AG04449 (cell line): ENCODE measurements at regions not wholly inside any gene's neighbourhood (a gene's known extent, or its start where the extent isn't known, plus 50 kb on each side); places are given as distances from the start of the nearest gene placed in this dataset.

Experiments used
- CTCF ChIA-PET: fragments of 350-600 bp; formaldehyde crosslinking; extraction: SDS; loops from one replicate; lab custom pipeline; 2021; ENCODE audit warnings: antibody characterized with exemption; lab: Yijun Ruan, JAX
- POLR2A ChIA-PET: fragments of 400-600, 350-600 bp; formaldehyde crosslinking; extraction: SDS; loops from one replicate; lab custom pipeline; 2020; ENCODE audit warnings: antibody characterized with exemption, inconsistent platforms; lab: Yijun Ruan, JAX
- DNase-seq: peaks from one replicate; pipeline ENCODE4 v3.0.0-alpha.2; 2010; ENCODE audit warnings: low read depth, low spot score
- H3K4me3 ChIP-seq: 2 replicates; pipeline ENCODE4 v1.5.1; 2011; ENCODE audit warnings: low read depth, mild to moderate bottlenecking, control low read depth, low read length
- TF ChIP-seq, protein P1 (sequence below): IDR thresholded peaks from one replicate; pipeline ENCODE4 v1.5.1; 2011; ENCODE audit warnings: mild to moderate bottlenecking, moderate library complexity, low read length, control low read depth, inconsistent platforms; ENCODE audit not compliant: insufficient read depth; ENCODE audit errors: missing control alignments

- TF ChIP-seq, protein P1, sequence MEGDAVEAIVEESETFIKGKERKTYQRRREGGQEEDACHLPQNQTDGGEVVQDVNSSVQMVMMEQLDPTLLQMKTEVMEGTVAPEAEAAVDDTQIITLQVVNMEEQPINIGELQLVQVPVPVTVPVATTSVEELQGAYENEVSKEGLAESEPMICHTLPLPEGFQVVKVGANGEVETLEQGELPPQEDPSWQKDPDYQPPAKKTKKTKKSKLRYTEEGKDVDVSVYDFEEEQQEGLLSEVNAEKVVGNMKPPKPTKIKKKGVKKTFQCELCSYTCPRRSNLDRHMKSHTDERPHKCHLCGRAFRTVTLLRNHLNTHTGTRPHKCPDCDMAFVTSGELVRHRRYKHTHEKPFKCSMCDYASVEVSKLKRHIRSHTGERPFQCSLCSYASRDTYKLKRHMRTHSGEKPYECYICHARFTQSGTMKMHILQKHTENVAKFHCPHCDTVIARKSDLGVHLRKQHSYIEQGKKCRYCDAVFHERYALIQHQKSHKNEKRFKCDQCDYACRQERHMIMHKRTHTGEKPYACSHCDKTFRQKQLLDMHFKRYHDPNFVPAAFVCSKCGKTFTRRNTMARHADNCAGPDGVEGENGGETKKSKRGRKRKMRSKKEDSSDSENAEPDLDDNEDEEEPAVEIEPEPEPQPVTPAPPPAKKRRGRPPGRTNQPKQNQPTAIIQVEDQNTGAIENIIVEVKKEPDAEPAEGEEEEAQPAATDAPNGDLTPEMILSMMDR = no peak
- ChIA-PET CTCF (interaction anchor here (1.1 kb wide), 1 partner anchor 10 kb away, joined by 5 read pairs; no protein-coding TSS in a partner anchor), POLR2A (no interaction called here)
- no peak overlapping the region for H3K4me3 ChIP-seq
- DNase-seq = no peak
Observed at GRCh38 chr13:83987394-83987793, 105.1 kb upstream of the SLITRK1 start.

- POLR2A ChIA-PET = no interaction called here
- TF ChIP-seq, protein P1 = no peak
- DNase-seq = no peak
- no peak overlapping the region for H3K4me3 ChIP-seq
- CTCF ChIA-PET = interaction anchor here (1.5 kb wide), 1 partner anchor 13 kb away, joined by 4 read pairs; no protein-coding TSS in a partner anchor
Observed at GRCh38 chr13:83984793-83985192, 102.5 kb upstream of the SLITRK1 start.

DNA sequence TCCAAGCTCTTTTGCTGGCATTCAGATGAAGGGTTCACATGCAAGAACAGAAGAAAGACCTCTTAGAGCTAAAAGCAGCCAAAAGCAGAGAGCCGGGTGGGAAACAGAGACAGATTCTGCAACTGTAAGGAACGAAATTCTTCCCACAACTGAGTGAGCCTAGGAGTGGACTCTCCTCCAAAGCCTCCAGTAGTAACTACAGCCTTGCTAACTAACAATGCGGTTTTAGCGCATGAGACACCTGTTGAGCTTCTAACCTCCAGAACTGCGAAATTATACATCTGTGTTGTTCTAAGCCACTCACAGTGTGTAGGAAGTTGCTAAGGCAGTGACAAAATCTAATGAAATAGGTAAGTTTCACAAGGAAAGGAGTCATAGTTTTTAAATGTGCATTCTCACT, 98.1 kb upstream of the SLITRK1 start:
- no peak for DNase-seq
- ChIA-PET CTCF (no interaction called here), POLR2A (no interaction called here)
- no peak overlapping the region for H3K4me3 ChIP-seq
- TF ChIP-seq, protein P1 = no peak

GRCh38 chr13:83975655-83976165, 93.4 kb upstream of the SLITRK1 start:
- TF ChIP-seq, protein P1 = no peak
- CTCF ChIA-PET = no interaction called here

DNA sequence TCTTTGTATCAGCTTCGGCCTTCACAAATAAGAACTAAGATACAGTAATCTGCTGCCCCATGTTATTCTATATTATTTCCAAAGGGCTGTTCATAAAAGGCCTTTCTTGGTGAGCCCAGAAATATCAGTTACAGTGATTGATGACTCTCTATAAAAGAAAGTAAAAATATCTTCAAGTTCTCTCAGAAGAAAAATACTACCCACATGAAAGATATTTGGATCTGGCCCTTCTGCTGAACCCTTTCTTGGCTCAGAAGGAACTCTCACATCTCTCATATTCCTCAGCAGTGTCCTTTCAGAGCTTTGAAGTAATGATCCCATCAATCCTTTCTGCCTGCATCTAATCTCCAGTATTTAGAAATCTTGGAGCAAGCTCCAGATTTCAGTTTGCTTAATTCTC, 76.3 kb upstream of the SLITRK1 start:
- TF ChIP-seq, protein P1 = no peak
- DNase-seq = no peak
- CTCF ChIA-PET = no interaction called here
- H3K4me3 ChIP-seq = no peak overlapping the region
- POLR2A ChIA-PET = no interaction called here

More at GRCh38 chr13:83975655-83976165, 93.4 kb upstream of the SLITRK1 start:
- POLR2A ChIA-PET = no interaction called here
- no peak overlapping the region for H3K4me3 ChIP-seq
- no peak for DNase-seq

- no peak for DNase-seq
- TF ChIP-seq, protein P1 = no peak
- POLR2A ChIA-PET = no interaction called here
- CTCF ChIA-PET = no interaction called here
- no peak overlapping the region for H3K4me3 ChIP-seq
Observed at GRCh38 chr13:83955011-83955410, 72.7 kb upstream of the SLITRK1 start.
